ENCODE measurements at regions not wholly inside any gene's neighbourhood (a gene's known extent, or its start where the extent isn't known, plus 50 kb on each side); places are given as distances from the start of the nearest gene placed in this dataset.
"Not testable (repeated sequence)": the region's sequence is repeated elsewhere in the genome, so short reads cannot be mapped to it uniquely, and the experiment has no call there.

GRCh38 chr12:32983332-32983731, 86.8 kb upstream of the PKP2 start:
- H3K4me1 ChIP-seq (ENCODE audit: insufficient read depth, low read length), result 0 out of 2 replicates have a peak, but pooled peaks cover 1% of the 10 kb centered on the region
- no peak overlapping the region for H3K9ac ChIP-seq (ENCODE audit: low read depth, low read length)
- H3K27me3 ChIP-seq (ENCODE audit: insufficient read depth, low read length), result no peaks in the 10 kb centered on the region
- no peak overlapping the region for H3K27ac ChIP-seq (ENCODE audit: low read length)
- H3K4me3 ChIP-seq (ENCODE audit: low read length), result no peak overlapping the region
- H3K9me3 ChIP-seq (ENCODE audit: insufficient read depth, low read depth, low read length), result no peaks in the 10 kb centered on the region
- H3K36me3 ChIP-seq (ENCODE audit: insufficient read depth, low read depth, low read length), result no peaks in the 10 kb centered on the region

GRCh38 chr12:32981139-32981538, 84.6 kb upstream of the PKP2 start:
- no peak overlapping the region for H3K27ac ChIP-seq (ENCODE audit: low read length)
- H3K9me3 ChIP-seq (ENCODE audit: insufficient read depth, low read depth, low read length), result no peaks in the 10 kb centered on the region
- H3K4me1 ChIP-seq (ENCODE audit: insufficient read depth, low read length), result 0 out of 2 replicates have a peak, but pooled peaks cover 2% of the 10 kb centered on the region
- no peaks in the 10 kb centered on the region for H3K27me3 ChIP-seq (ENCODE audit: insufficient read depth, low read length)
- H3K4me3 ChIP-seq (ENCODE audit: low read length), result no peak overlapping the region
- H3K36me3 ChIP-seq (ENCODE audit: insufficient read depth, low read depth, low read length), result no peaks in the 10 kb centered on the region
- no peak overlapping the region for H3K9ac ChIP-seq (ENCODE audit: low read depth, low read length)

GRCh38 chr12:32975122-32975521, 78.5 kb upstream of the PKP2 start:
- H3K9me3 ChIP-seq (ENCODE audit: insufficient read depth, low read depth, low read length), result no peaks in the 10 kb centered on the region
- 0 out of 2 replicates have a peak, but pooled peaks cover 2% of the 10 kb centered on the region for H3K4me1 ChIP-seq (ENCODE audit: insufficient read depth, low read length)
- H3K36me3 ChIP-seq (ENCODE audit: insufficient read depth, low read depth, low read length), result no peaks in the 10 kb centered on the region

GRCh38 chr12:32970465-32971110, 74.0 kb upstream of the PKP2 start:
- Histone ChIP-seq H3K36me3 (ENCODE audit: insufficient read depth, low read depth, low read length) (no peaks in the 10 kb centered on the region), H3K27me3 (ENCODE audit: insufficient read depth, low read length) (no peaks in the 10 kb centered on the region), H3K4me3 (ENCODE audit: low read length) (no peak overlapping the region), H3K4me1 (ENCODE audit: insufficient read depth, low read length) (no peaks in the 10 kb centered on the region), H3K9me3 (ENCODE audit: insufficient read depth, low read depth, low read length) (no peaks in the 10 kb centered on the region), H3K27ac (ENCODE audit: low read length) (no peak overlapping the region), H3K9ac (ENCODE audit: low read depth, low read length) (no peak overlapping the region)

More at GRCh38 chr12:32975122-32975521, 78.5 kb upstream of the PKP2 start:
- no peak overlapping the region for H3K9ac ChIP-seq (ENCODE audit: low read depth, low read length)
- no peak overlapping the region for H3K4me3 ChIP-seq (ENCODE audit: low read length)
- no peak overlapping the region for H3K27ac ChIP-seq (ENCODE audit: low read length)
- no peaks in the 10 kb centered on the region for H3K27me3 ChIP-seq (ENCODE audit: insufficient read depth, low read length)

GRCh38 chr12:32964981-32965585, 68.5 kb upstream of the PKP2 start:
- H3K9ac ChIP-seq (ENCODE audit: low read depth, low read length), result no peak overlapping the region
- no peaks in the 10 kb centered on the region for H3K36me3 ChIP-seq (ENCODE audit: insufficient read depth, low read depth, low read length)
- no peak overlapping the region for H3K4me3 ChIP-seq (ENCODE audit: low read length)
- H3K9me3 ChIP-seq (ENCODE audit: insufficient read depth, low read depth, low read length), result no peaks in the 10 kb centered on the region
- no peaks in the 10 kb centered on the region for H3K27me3 ChIP-seq (ENCODE audit: insufficient read depth, low read length)
- H3K4me1 ChIP-seq (ENCODE audit: insufficient read depth, low read length), result no peaks in the 10 kb centered on the region
- H3K27ac ChIP-seq (ENCODE audit: low read length), result no peak overlapping the region

- H3K9me3 ChIP-seq (ENCODE audit: insufficient read depth, low read depth, low read length); H3K4me1 ChIP-seq (ENCODE audit: insufficient read depth, low read length); H3K27ac ChIP-seq (ENCODE audit: low read length); H3K9ac ChIP-seq (ENCODE audit: low read depth, low read length); H3K4me3 ChIP-seq (ENCODE audit: low read length); H3K27me3 ChIP-seq (ENCODE audit: insufficient read depth, low read length); H3K36me3 ChIP-seq (ENCODE audit: insufficient read depth, low read depth, low read length): not testable (repeated sequence)
These were observed 59.8 kb upstream of the PKP2 start for GRCh38 chr12:32956418-32956817.

- H3K27me3 ChIP-seq (ENCODE audit: insufficient read depth, low read length), result no peaks in the 10 kb centered on the region
- peaks cover 7% of the 10 kb centered on the region; the same call in 1 of the 2 replicates for H3K9me3 ChIP-seq (ENCODE audit: insufficient read depth, low read depth, low read length)
- no peak overlapping the region for H3K4me3 ChIP-seq (ENCODE audit: low read length)
- H3K36me3 ChIP-seq (ENCODE audit: insufficient read depth, low read depth, low read length), result no peaks in the 10 kb centered on the region
- H3K4me1 ChIP-seq (ENCODE audit: insufficient read depth, low read length), result no peaks in the 10 kb centered on the region
- H3K9ac ChIP-seq (ENCODE audit: low read depth, low read length), result no peak overlapping the region
- H3K27ac ChIP-seq (ENCODE audit: low read length), result no peak overlapping the region
These were observed 56.1 kb upstream of the PKP2 start for GRCh38 chr12:32952681-32953080.

GRCh38 chr12:32949815-32950214, 53.2 kb upstream of the PKP2 start:
- no peaks in the 10 kb centered on the region; the same call in 1 of the 2 replicates for H3K9me3 ChIP-seq (ENCODE audit: insufficient read depth, low read depth, low read length)
- H3K36me3 ChIP-seq (ENCODE audit: insufficient read depth, low read depth, low read length), result no peaks in the 10 kb centered on the region

GRCh38 chr12:32947206-32948067, 50.9 kb upstream of the PKP2 start:
- H3K4me3 ChIP-seq (ENCODE audit: low read length), result no peak overlapping the region

More at GRCh38 chr12:32949815-32950214, 53.2 kb upstream of the PKP2 start:
- H3K27ac ChIP-seq (ENCODE audit: low read length), result no peak overlapping the region
- H3K9ac ChIP-seq (ENCODE audit: low read depth, low read length), result no peak overlapping the region
- no peak overlapping the region for H3K4me3 ChIP-seq (ENCODE audit: low read length)
- H3K27me3 ChIP-seq (ENCODE audit: insufficient read depth, low read length), result no peaks in the 10 kb centered on the region
- H3K4me1 ChIP-seq (ENCODE audit: insufficient read depth, low read length), result no peaks in the 10 kb centered on the region

GRCh38 chr12:32946504-32947131, 50.0 kb upstream of the PKP2 start:
- H3K27ac ChIP-seq (ENCODE audit: low read length), result no peak overlapping the region
- no peaks in the 10 kb centered on the region for H3K27me3 ChIP-seq (ENCODE audit: insufficient read depth, low read length)
- H3K36me3 ChIP-seq (ENCODE audit: insufficient read depth, low read depth, low read length), result no peaks in the 10 kb centered on the region

More at GRCh38 chr12:32947206-32948067, 50.9 kb upstream of the PKP2 start:
- Histone ChIP-seq H3K27ac (ENCODE audit: low read length) (no peak overlapping the region), H3K27me3 (ENCODE audit: insufficient read depth, low read length) (no peaks in the 10 kb centered on the region), H3K9ac (ENCODE audit: low read depth, low read length) (no peak overlapping the region), H3K4me1 (ENCODE audit: insufficient read depth, low read length) (no peaks in the 10 kb centered on the region), H3K36me3 (ENCODE audit: insufficient read depth, low read depth, low read length) (no peaks in the 10 kb centered on the region), H3K9me3 (ENCODE audit: insufficient read depth, low read depth, low read length) (no peaks in the 10 kb centered on the region)

More at GRCh38 chr12:32946504-32947131, 50.0 kb upstream of the PKP2 start:
- Histone ChIP-seq H3K4me3 (ENCODE audit: low read length) (no peak overlapping the region), H3K4me1 (ENCODE audit: insufficient read depth, low read length) (no peaks in the 10 kb centered on the region), H3K9ac (ENCODE audit: low read depth, low read length) (no peak overlapping the region), H3K9me3 (ENCODE audit: insufficient read depth, low read depth, low read length) (no peaks in the 10 kb centered on the region)
